ENCODE measurements at regions not wholly inside any gene's neighbourhood (a gene's known extent, or its start where the extent isn't known, plus 50 kb on each side); places are given as distances from the start of the nearest gene placed in this dataset.

GRCh38 chr2:13103778-13104493, 387.2 kb downstream of the TRIB2 start:
- no peak for DNase-seq (ENCODE audit: low read depth)

- no peak for DNase-seq (ENCODE audit: low read depth)
Observed at GRCh38 chr2:13104723-13105122, 388.0 kb downstream of the TRIB2 start.

GRCh38 chr2:13106302-13106701, 389.6 kb downstream of the TRIB2 start:
- DNase-seq (ENCODE audit: low read depth): no peak

- DNase-seq (ENCODE audit: low read depth): no peak
Observed at GRCh38 chr2:13109516-13109915, 392.8 kb downstream of the TRIB2 start.

- DNase-seq (ENCODE audit: low read depth): no peak
Observed at GRCh38 chr2:13110825-13111224, 394.1 kb downstream of the TRIB2 start.

DNA sequence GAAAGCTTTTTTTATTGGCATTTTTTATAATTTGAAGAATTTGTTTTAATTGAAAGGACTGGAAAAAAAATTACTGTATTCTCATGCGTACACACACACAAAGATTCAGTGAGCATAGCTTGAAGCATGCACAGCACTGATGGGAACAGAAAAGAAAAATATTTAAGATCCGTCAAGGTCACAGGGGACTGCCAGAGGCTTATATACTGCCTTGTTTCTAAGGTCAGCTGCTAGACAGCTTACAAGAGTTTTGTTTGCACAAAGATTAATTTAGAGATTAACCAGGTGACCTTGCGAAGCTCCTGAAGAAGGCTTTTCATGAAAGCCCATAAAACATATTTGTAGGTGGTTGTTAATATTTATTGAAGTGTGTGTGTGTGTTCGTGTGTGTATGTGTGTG, 396.3 kb downstream of the TRIB2 start:
- no peak for DNase-seq (ENCODE audit: low read depth)

DNA sequence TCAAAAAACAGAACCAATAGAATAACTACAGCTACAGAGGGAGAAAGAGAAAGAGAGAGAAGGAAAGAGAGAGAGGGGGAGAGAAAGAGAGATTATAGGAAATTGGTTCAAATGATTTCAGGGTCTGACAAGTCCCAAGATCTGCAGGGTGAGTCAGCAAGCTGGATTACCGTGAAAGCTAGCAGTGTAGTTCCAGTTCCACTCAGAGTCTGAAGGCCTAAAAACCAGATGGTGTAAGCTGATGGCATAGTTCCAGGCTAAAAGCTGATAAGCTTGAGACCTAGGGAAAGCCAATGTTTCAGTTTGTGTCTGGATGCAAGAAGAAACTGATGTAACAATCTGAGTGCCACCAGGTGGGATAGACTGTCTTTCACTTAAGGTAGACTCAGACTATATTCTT, 397.7 kb downstream of the TRIB2 start:
- no peak for DNase-seq (ENCODE audit: low read depth)

GRCh38 chr2:13115643-13116042, 398.9 kb downstream of the TRIB2 start:
- DNase-seq (ENCODE audit: low read depth): no peak

- DNase-seq (ENCODE audit: low read depth): no peak
Observed at GRCh38 chr2:13121096-13121495, 404.4 kb downstream of the TRIB2 start.

- no peak for DNase-seq (ENCODE audit: low read depth)
Observed at GRCh38 chr2:13128139-13128538, 411.4 kb downstream of the TRIB2 start.

DNA sequence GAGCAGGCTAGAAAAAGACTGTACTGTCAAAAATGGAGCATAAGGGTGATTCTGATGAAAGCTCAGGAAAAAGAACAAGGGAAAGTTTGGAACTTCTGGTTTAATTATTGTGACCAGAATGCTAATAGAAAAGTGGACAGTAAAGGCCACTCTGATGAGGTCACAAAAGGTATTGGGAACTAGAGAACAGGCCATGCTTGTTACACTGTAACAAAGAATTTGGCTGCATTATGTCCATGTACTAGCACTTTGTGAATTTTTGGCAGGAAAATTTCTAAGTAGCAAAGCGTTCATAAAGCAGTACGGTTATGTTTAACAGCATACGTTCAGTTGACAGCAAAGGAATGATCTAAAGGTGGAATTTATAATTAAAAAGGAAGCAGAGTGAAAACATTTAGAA, 418.6 kb downstream of the TRIB2 start:
- no peak for DNase-seq (ENCODE audit: low read depth)

DNA sequence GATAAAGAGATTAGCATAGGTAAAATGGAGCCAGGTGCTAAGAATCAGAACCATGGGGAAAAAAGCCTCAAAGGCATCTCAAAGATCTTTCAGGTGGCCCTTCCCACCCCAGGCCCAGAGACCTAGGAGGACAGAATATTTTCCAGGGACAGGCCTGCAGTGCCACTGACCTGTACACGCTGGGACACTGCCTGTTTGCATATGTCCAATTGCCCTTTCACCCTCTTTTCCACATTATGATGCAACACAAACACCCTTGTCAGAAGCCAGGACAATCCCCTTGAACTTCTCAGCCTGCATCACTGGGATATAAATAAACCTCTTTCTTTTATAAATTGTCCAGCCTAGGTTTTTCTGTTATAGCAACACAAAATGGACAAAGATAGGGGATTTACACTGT, 419.1 kb downstream of the TRIB2 start:
- DNase-seq (ENCODE audit: low read depth): no peak

DNA sequence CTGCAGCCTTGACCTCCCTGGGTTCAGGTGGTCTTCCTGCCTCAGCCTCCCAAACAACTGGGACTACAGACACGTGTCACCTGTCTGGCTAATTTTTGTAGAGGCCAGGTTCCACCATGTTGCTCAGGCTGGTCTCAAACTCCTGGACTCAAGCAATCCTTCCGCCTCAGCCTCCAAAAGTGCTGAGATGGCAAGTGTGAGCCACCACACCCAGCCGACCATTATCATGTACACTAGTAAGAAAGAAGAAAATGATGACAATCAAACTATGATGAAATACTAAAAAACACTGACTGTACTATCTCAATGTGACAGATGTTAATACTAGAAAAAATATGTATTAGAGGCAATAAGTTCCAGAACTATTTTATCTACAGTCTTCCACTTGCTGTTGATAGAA, 420.9 kb downstream of the TRIB2 start:
- no peak for DNase-seq (ENCODE audit: low read depth)

DNA sequence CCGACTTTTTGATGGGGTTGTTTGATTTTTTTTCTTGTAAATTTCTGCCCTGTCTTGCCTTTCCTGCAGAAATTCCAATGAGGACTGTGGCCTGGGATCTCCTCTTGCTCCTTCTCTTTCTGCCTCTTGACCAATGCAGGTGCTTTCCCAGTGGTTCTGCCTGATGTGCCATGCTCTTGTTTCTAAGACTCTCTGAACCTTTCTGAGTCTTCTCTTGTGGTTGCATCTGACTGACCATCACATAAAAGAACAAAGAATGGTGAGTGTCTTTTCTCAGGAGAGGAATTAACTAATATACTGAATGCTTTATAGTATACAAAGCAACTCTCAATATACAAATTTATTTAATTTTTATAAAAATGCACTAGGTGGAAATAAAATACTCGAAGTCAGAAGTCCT, 424.6 kb downstream of the TRIB2 start:
- no peak for DNase-seq (ENCODE audit: low read depth)

GRCh38 chr2:13143451-13143850, 426.7 kb downstream of the TRIB2 start:
- DNase-seq (ENCODE audit: low read depth): no peak

DNA sequence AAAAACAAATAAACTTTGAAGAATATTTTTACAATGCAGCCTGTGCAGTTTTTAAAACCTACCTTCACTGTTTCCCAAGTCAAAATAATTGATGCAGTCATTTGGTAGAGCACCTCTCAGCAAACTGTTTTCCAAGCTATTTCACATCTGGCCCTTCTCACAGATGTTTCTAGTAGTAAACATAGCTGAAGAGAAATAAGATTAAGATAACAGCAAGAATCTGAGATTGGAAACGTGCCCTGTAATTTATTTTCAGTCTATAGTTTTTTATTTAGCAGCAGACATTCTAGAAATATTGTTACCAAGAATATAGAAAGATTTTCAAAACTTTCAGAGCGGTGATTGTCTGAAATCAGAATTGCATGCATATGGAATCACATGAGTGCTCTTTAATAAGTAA, 440.2 kb downstream of the TRIB2 start:
- no peak for DNase-seq (ENCODE audit: low read depth)

GRCh38 chr2:13158466-13158865, 441.7 kb downstream of the TRIB2 start:
- DNase-seq (ENCODE audit: low read depth): no peak

- DNase-seq (ENCODE audit: low read depth): no peak
Observed at GRCh38 chr2:13180729-13181128, 464.0 kb downstream of the TRIB2 start.

GRCh38 chr2:13193075-13193474, 476.3 kb downstream of the TRIB2 start:
- DNase-seq (ENCODE audit: low read depth): no peak

DNA sequence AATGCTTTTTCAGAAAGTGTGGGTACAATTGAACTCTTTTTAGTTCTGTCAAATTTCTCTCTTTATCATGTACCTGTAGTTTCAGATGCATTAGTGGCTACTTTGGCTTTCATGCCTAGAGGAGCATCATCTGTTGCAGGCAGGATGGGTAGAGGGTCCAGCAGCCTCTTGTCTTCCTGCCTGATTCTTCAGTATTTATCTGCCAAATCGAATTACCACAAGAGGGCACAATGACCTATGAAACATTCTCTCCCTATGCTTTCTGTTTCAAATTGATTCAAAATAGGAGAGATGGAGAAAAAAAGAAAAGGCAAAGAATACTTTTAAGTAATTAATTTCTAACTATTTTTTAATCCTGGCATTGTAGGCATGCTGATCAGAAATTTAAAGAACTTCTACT, 477.2 kb downstream of the TRIB2 start:
- no peak for DNase-seq (ENCODE audit: low read depth)

GRCh38 chr2:13195270-13195669, 478.5 kb downstream of the TRIB2 start:
- no peak for DNase-seq (ENCODE audit: low read depth)

- no peak for DNase-seq (ENCODE audit: low read depth)
Observed at GRCh38 chr2:13197248-13197647, 480.5 kb downstream of the TRIB2 start.

DNA sequence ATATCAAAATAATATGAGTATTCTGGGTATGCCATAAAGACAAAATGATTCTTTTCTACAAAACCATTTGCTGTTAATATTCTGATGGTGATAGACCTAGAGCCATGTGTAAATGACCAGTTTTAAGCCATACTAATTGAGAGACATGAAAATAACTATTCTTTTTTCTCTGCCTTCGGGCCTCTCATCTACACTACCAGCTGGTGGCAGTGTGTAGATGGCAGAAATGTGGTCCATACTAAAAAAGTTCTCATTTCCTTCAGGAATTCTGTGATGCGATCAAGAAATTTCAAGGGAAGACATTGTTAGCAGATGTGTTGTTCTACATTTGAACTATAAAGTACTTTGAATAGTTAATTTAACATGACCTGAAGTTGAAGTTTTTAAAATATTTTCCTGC, 485.2 kb downstream of the TRIB2 start:
- DNase-seq (ENCODE audit: low read depth): no peak

GRCh38 chr2:13212115-13212514, 495.4 kb downstream of the TRIB2 start:
- DNase-seq (ENCODE audit: low read depth): no peak

DNA sequence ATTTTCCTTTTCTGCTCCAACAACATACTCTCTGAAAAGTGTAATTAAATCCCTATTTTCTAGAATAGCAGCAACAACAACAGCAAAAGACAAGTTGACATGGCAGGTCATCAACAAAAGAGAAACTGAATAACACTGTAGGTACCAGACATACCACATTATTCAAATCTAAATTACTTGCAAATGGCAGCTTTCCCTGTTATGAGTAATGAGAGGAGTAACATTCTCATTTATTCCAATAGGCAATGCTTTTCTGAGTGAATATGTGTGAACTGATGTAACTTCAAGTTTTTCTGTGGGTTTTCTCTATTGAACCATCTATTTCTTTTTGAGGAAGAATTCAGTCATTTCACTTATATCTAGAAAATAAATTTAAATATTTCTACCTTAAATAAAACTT, 501.5 kb downstream of the TRIB2 start:
- no peak for DNase-seq (ENCODE audit: low read depth)
